Stomach (tissue), 8 donors: ENCODE measurements at regions not wholly inside any gene's neighbourhood (a gene's known extent, or its start where the extent isn't known, plus 50 kb on each side); places are given as distances from the start of the nearest gene placed in this dataset.

Source experiments
- DNase-seq, 2 donors: peaks; one replicate each; pipeline versions ENCODE4 v3.0.0 to v3.0.0-alpha.2; 2013 to 2019
- H3K27ac ChIP-seq, 5 donors: fragments of 200-600 bp in 4 of 5; sonication (generic) in 4 of 5; one replicate each; pipeline ENCODE4 v1.5.1; 2013 to 2019; ENCODE audit warnings: mild to moderate bottlenecking in 1 of 5, moderate library complexity in 1 of 5
- H3K27me3 ChIP-seq, 3 donors: fragments of 200-600 bp; sonication (generic); one replicate each; pipeline ENCODE4 v1.5.1; 2017 to 2019; ENCODE audit warnings: mixed run types in 1 of 3
- H3K36me3 ChIP-seq, 4 donors: fragments of 200-600 bp; sonication (generic); 1 replicate in 3 of 4; 2 replicates in 1 of 4; pipeline ENCODE4 v1.5.1; 2016 to 2019
- H3K4me1 ChIP-seq, 4 donors: fragments of 200-600 bp; sonication (generic); one replicate each; pipeline ENCODE4 v1.5.1; 2016 to 2019
- H3K4me3 ChIP-seq, 4 donors: fragments of 200-600 bp; sonication (generic) in 3 of 4; one replicate each; pipeline ENCODE4 v1.5.1; 2016 to 2019; ENCODE audit warnings: mild to moderate bottlenecking in 1 of 4
- H3K9me3 ChIP-seq, 4 donors: fragments of 200-600 bp; sonication (generic); one replicate each; pipeline ENCODE4 v1.5.1; 2016 to 2019
- CTCF ChIP-seq, 7 experiments: fragments of 450-650 bp in 4 of 7; fragments of 200-600 bp in 3 of 7; sonication (generic) in 3 of 7; IDR thresholded peaks; one replicate each; pipeline ENCODE4 v1.5.1; 2016 to 2019; ENCODE audit warnings: antibody characterized with exemption in 7 of 7, control low read depth in 2 of 7, mild to moderate bottlenecking in 1 of 7
- EP300 ChIP-seq: sonication (generic); formaldehyde crosslinking; IDR thresholded peaks from one replicate; pipeline ENCODE4 v1.6.1; 2017; ENCODE audit warnings: antibody characterized with exemption
- POLR2A ChIP-seq, 4 donors: fragments of 450-650 bp; IDR thresholded peaks; one replicate each; pipeline ENCODE4 v1.6.1; 2016; ENCODE audit warnings: antibody characterized with exemption in 4 of 4, control low read depth in 2 of 4, mild to moderate bottlenecking in 1 of 4, moderate library complexity in 1 of 4
- POLR2AphosphoS5 ChIP-seq, 3 donors: sonication (generic); formaldehyde crosslinking; IDR thresholded peaks; one replicate each; pipeline ENCODE4 v1.6.1; 2016; ENCODE audit warnings: antibody characterized with exemption in 3 of 3
- WGBS, 5 donors: extraction: QIAGEN DNeasy Blood & Tissue Kit in 3 of 5; methylation state at CpG; one replicate each; pipeline versions ENCODE4 v1.1.5 to v1.1.7; 2013 to 2018; 5-methylcytosine and 5-hydroxymethylcytosine counted together
- intact Hi-C: fragments of 100-400 bp; cut with DNase I; formaldehyde crosslinking; loops from one replicate; pipeline ENCODE4 v1.15.1; 2023; ENCODE audit warnings: low total_unique reads
- donor health status: healthy with polysubstance abuse.
- donor health status: Bipolar disorder and iron deficiency.
- donor health status: healthy.

- TF ChIP-seq EP300, result no peak
- TF ChIP-seq POLR2A (IDR thresholded peaks at IDR 0.05), result no peak
- TF ChIP-seq CTCF (IDR thresholded peaks at IDR 0.05), result no peak
- no peak for TF ChIP-seq POLR2AphosphoS5 (IDR thresholded peaks at IDR 0.05)
- H3K27me3 ChIP-seq, result no peaks in the 10 kb centered on the region
- no peaks in the 10 kb centered on the region for H3K36me3 ChIP-seq
- no peak for DNase-seq
- no peak overlapping the region for H3K27ac ChIP-seq
- no peak overlapping the region for H3K4me3 ChIP-seq
- intact Hi-C loops, result no loop called here
- H3K9me3 ChIP-seq, result no peaks in the 10 kb centered on the region
- H3K4me1 ChIP-seq, result peaks cover 9 to 20% (median 9%) of the 10 kb centered on the region in 4 donors
Observed at GRCh38 chr2:16177671-16178180, 237.4 kb downstream of the MYCN start.

- no peak for TF ChIP-seq CTCF (IDR thresholded peaks at IDR 0.05)
- no peak for TF ChIP-seq POLR2AphosphoS5 (IDR thresholded peaks at IDR 0.05)
- TF ChIP-seq POLR2A (IDR thresholded peaks at IDR 0.05), result no peak
- TF ChIP-seq EP300, result no peak
- intact Hi-C loops, result no loop called here
- Histone ChIP-seq H3K9me3 (no peaks in the 10 kb centered on the region), H3K4me1 (peaks cover 9 to 20% (median 9%) of the 10 kb centered on the region in 4 donors), H3K36me3 (no peaks in the 10 kb centered on the region), H3K27ac (no peak overlapping the region), H3K27me3 (no peaks in the 10 kb centered on the region), H3K4me3 (no peak overlapping the region)
- WGBS, 5 donors, result 75 to 88% (median 82%) methylated on average over 9 of the region's 9 CpGs
- DNase-seq, result no peak
Observed at GRCh38 chr2:16176971-16177480, 236.7 kb downstream of the MYCN start.

GRCh38 chr2:16175247-16175825 is 235.0 kb downstream of the MYCN start:
- no peak for DNase-seq
- 85 to 98% (median 93%) methylated on average over 3 of the region's 3 CpGs for WGBS, 5 donors
- Histone ChIP-seq H3K27me3 (no peaks in the 10 kb centered on the region), H3K36me3 (no peaks in the 10 kb centered on the region), H3K4me3 (no peak overlapping the region), H3K9me3 (no peaks in the 10 kb centered on the region), H3K4me1 (peaks cover 3 to 10% (median 4%) of the 10 kb centered on the region in 4 donors), H3K27ac (no peak overlapping the region)
- intact Hi-C loops, result no loop called here
- no peak for TF ChIP-seq EP300
- TF ChIP-seq CTCF (IDR thresholded peaks at IDR 0.05), result no peak
- TF ChIP-seq POLR2AphosphoS5 (IDR thresholded peaks at IDR 0.05), result no peak
- TF ChIP-seq POLR2A (IDR thresholded peaks at IDR 0.05), result no peak

- Histone ChIP-seq H3K4me3 (no peak overlapping the region), H3K27me3 (no peaks in the 10 kb centered on the region), H3K4me1 (peaks cover 0 to 3% (median 0%) of the 10 kb centered on the region in 4 donors), H3K9me3 (no peaks in the 10 kb centered on the region), H3K36me3 (no peaks in the 10 kb centered on the region), H3K27ac (no peak overlapping the region)
- intact Hi-C loops, result no loop called here
- 87 to 96% (median 93%) methylated on average over 3 of the region's 3 CpGs for WGBS, 5 donors
- DNase-seq, result no peak
- no peak for TF ChIP-seq CTCF (IDR thresholded peaks at IDR 0.05)
- TF ChIP-seq POLR2AphosphoS5 (IDR thresholded peaks at IDR 0.05), result no peak
- TF ChIP-seq POLR2A (IDR thresholded peaks at IDR 0.05), result no peak
- TF ChIP-seq EP300, result no peak
Observed at GRCh38 chr2:16174693-16175045, 234.3 kb downstream of the MYCN start.
